HepG2 (cell line): ENCODE measurements at regions not wholly inside any gene's neighbourhood (a gene's known extent, or its start where the extent isn't known, plus 50 kb on each side); places are given as distances from the start of the nearest gene placed in this dataset.

ENCODE experiments used
- ATAC-seq: fragments of 200-7000 bp; cut with Tn5 transposase; 3 replicates; pipeline ENCODE4 v1.9.1; 2020; ENCODE audit warnings: mild to moderate bottlenecking, moderate library complexity
- BruUV-seq: library from RNA; stranded (reverse); fragments of 400-500 nt; replicated peaks from 2 replicates; lab custom pipeline; 2021; lab: Mats Ljungman, UMichigan
- CTCF ChIA-PET: fragments of 300-600 bp; formaldehyde crosslinking; extraction: SDS; loops from one replicate; lab custom pipeline; 2021; ENCODE audit warnings: low total read pairs, inconsistent platforms, low intra/inter-chr PET ratio; lab: Yijun Ruan, JAX
- POLR2A ChIA-PET: fragments of 350-600 bp; sonication (Branson Sonifier 250); formaldehyde crosslinking; loops from one replicate; lab custom pipeline; 2020; ENCODE audit warnings: antibody characterized with exemption, inconsistent platforms; lab: Yijun Ruan, JAX
- DNase-seq: peaks from one replicate; pipeline ENCODE4 v3.0.0-alpha.2; 2015; ENCODE audit warnings: low spot score
- FAIRE-seq: peaks from 3 replicates; lab custom pipeline; 2011; peaks lifted over from hg19 to GRCh38; lab: Jason Lieb, UNC
- H2AFZ ChIP-seq: one replicate; pipeline ENCODE4 v1.6.1; 2011; ENCODE audit warnings: low read length, inconsistent platforms
- H3K27ac ChIP-seq: fragments of 300-600 bp; 3 replicates; pipeline ENCODE4 v1.8.0; 2011; ENCODE audit warnings: mixed run types, mild to moderate bottlenecking, mixed read lengths, low read length, inconsistent platforms; ENCODE audit not compliant: insufficient read depth; ENCODE audit errors: extremely low read length
- H3K27me3 ChIP-seq, 2 experiments: fragments of 200-600 bp in 1 of 2; 2 replicates in 1 of 2; 3 replicates in 1 of 2; pipeline versions ENCODE4 v1.6.0 to v1.8.0; 2011; ENCODE audit warnings: low read length in 2 of 2, mild to moderate bottlenecking in 2 of 2, moderate library complexity in 2 of 2, inconsistent platforms in 1 of 2; ENCODE audit not compliant: insufficient read depth in 2 of 2, control insufficient read depth in 1 of 2
- H3K36me3 ChIP-seq, 2 experiments: fragments of 200-600 bp in 1 of 2; replicated peaks in 1 of 2; 2 replicates in 1 of 2; 3 replicates in 1 of 2; pipeline versions ENCODE4 v1.5.1 to v1.8.0; 2011; ENCODE audit warnings: low read length in 2 of 2, inconsistent platforms in 1 of 2; ENCODE audit not compliant: insufficient read depth in 2 of 2, control insufficient read depth in 1 of 2
- H3K4me1 ChIP-seq: 2 replicates; pipeline ENCODE4 v1.5.1; 2012; ENCODE audit warnings: low read length, inconsistent platforms; ENCODE audit not compliant: insufficient read depth
- H3K4me2 ChIP-seq: 2 replicates; pipeline ENCODE4 v1.6.0; 2011; ENCODE audit warnings: low read depth, low read length, inconsistent platforms
- H3K4me3 ChIP-seq, 3 experiments: fragments of 200-600 bp in 1 of 3; sonication (generic), shearing (Covaris generic) in 1 of 3; replicated peaks in 1 of 3; 2 replicates each; pipeline ENCODE4 v1.5.1; 2011 to 2016; ENCODE audit warnings: low read length in 3 of 3, inconsistent platforms in 2 of 3, low read depth in 2 of 3, mild to moderate bottlenecking in 2 of 3, control low read depth in 1 of 3, mixed read lengths in 1 of 3; ENCODE audit not compliant: insufficient read depth in 1 of 3
- H3K79me2 ChIP-seq: one replicate; pipeline ENCODE4 v1.6.1; 2011; ENCODE audit warnings: low read length, inconsistent platforms; ENCODE audit not compliant: insufficient read depth
- H3K9ac ChIP-seq: 2 replicates; pipeline ENCODE4 v1.6.0; 2011; ENCODE audit warnings: mild to moderate bottlenecking, low read depth, low read length, inconsistent platforms; ENCODE audit not compliant: insufficient read depth
- H3K9me3 ChIP-seq: 2 replicates; pipeline ENCODE4 v1.5.1; 2012; ENCODE audit warnings: mild to moderate bottlenecking, low read length
- H4K20me1 ChIP-seq: 2 replicates; pipeline ENCODE4 v1.6.0; 2011; ENCODE audit warnings: inconsistent platforms, mild to moderate bottlenecking, low read length, moderate library complexity; ENCODE audit not compliant: insufficient read depth
- GABPA ChIP-seq, 2 experiments: IDR thresholded peaks; 2 replicates each; pipeline ENCODE4 v1.6.1; 2011 to 2016; ENCODE audit warnings: low read depth in 2 of 2, low read length in 1 of 2, missing biosample characterization in 1 of 2, missing genetic modification characterization in 1 of 2
- HNF4G ChIP-seq, 2 experiments: sonication (generic) in 1 of 2; formaldehyde crosslinking in 1 of 2; IDR thresholded peaks; 2 replicates each; pipeline versions ENCODE4 v1.4.0 to v1.6.1; 2011 to 2020; ENCODE audit warnings: borderline replicate concordance in 2 of 2, low read depth in 2 of 2, mild to moderate bottlenecking in 2 of 2, low read length in 1 of 2, missing genetic modification reagents in 1 of 2, moderate library complexity in 1 of 2
- HOXA9 ChIP-seq: sonication (generic); formaldehyde crosslinking; IDR thresholded peaks from 2 replicates; pipeline ENCODE4 v1.8.1; 2022; ENCODE audit warnings: missing genetic modification reagents, mild to moderate bottlenecking, moderate library complexity, borderline replicate concordance
- MXD3 ChIP-seq: IDR thresholded peaks from 2 replicates; pipeline ENCODE4 v1.6.1; 2016; ENCODE audit warnings: mild to moderate bottlenecking, missing biosample characterization, missing genetic modification reagents
- SP2 ChIP-seq: sonication (generic); formaldehyde crosslinking; IDR thresholded peaks from 2 replicates; pipeline ENCODE4 v1.5.1; 2020; ENCODE audit warnings: mild to moderate bottlenecking, missing genetic modification reagents
- THYN1 ChIP-seq: sonication (generic); formaldehyde crosslinking; IDR thresholded peaks from 2 replicates; pipeline ENCODE4 v1.8.1; 2023; ENCODE audit warnings: low read depth, mild to moderate bottlenecking, moderate library complexity, missing genetic modification reagents, borderline replicate concordance
- ZBTB1 ChIP-seq: sonication (generic); formaldehyde crosslinking; IDR thresholded peaks from 2 replicates; pipeline ENCODE4 v1.4.0; 2020; ENCODE audit warnings: missing genetic modification reagents, borderline replicate concordance
- ZBTB42 ChIP-seq: sonication (generic); formaldehyde crosslinking; IDR thresholded peaks from 2 replicates; pipeline ENCODE4 v1.5.0; 2020; ENCODE audit warnings: mild to moderate bottlenecking, missing genetic modification reagents
- ZNF280B ChIP-seq: sonication (generic); formaldehyde crosslinking; IDR thresholded peaks from 2 replicates; pipeline ENCODE4 v1.5.0; 2020; ENCODE audit warnings: missing genetic modification reagents, mild to moderate bottlenecking, borderline replicate concordance
- WGBS: methylation state at CpG from one replicate; pipeline ENCODE4 v1.1.6; 2017; ENCODE audit warnings: low lambda C conversion rate; 5-methylcytosine and 5-hydroxymethylcytosine counted together
- in situ Hi-C: cut with HindIII; loops from 2 replicates; pipeline ENCODE4 v1.10.0; 2017; ENCODE audit warnings: low pct_unique_long_range_greater_than_20kb; ENCODE audit not compliant: extremely low pct_ligation_motif_present
- intact Hi-C: fragments of 100-400 bp; cut with micrococcal nuclease; formaldehyde crosslinking; loops from one replicate; pipeline ENCODE4 v1.10.0; 2022; ENCODE audit not compliant: unreplicated experiment
- TF ChIP-seq, protein P1 (sequence below): IDR thresholded peaks from 2 replicates; pipeline ENCODE4 v1.6.1; 2018; ENCODE audit warnings: missing genetic modification reagents, mild to moderate bottlenecking, missing compliant biosample characterization
- TF ChIP-seq, protein P2 (sequence below): sonication (generic); formaldehyde crosslinking; IDR thresholded peaks from 2 replicates; pipeline ENCODE4 v1.4.0; 2020; ENCODE audit warnings: mild to moderate bottlenecking, missing genetic modification reagents, borderline replicate concordance

GRCh38 chr20:55741801-55742200, 263.5 kb downstream of the CBLN4 start:
- no peaks in the 10 kb centered on the region for H4K20me1 ChIP-seq
- WGBS = 22% methylated on average over 3 of the region's 3 CpGs
- no peak overlapping the region for H3K9ac ChIP-seq
- ATAC-seq (no peak), DNase-seq (no peak), FAIRE-seq (no peak)
- intact Hi-C loops (no loop called here), in situ Hi-C loops (no loop called here)
- POLR2A ChIA-PET = no interaction called here
- H3K4me1 ChIP-seq = no peaks in the 10 kb centered on the region
- no peaks in the 10 kb centered on the region for H3K27me3 ChIP-seq
- BruUV-seq = no TSS peak
- H3K36me3 ChIP-seq = no peaks in the 10 kb centered on the region
- peaks cover 100% of the 10 kb centered on the region for H3K9me3 ChIP-seq
- no peak overlapping the region for H3K4me3 ChIP-seq
- CTCF ChIA-PET = no interaction called here
- H3K4me2 ChIP-seq = no peak overlapping the region
- H2AFZ ChIP-seq = no peak overlapping the region
- H3K79me2 ChIP-seq = no peaks in the 10 kb centered on the region
- no peak overlapping the region for H3K27ac ChIP-seq
- TF ChIP-seq GABPA (IDR thresholded peaks at IDR 0.05; ENCODE audit: low read depth, low read length) = no peak
- TF ChIP-seq GABPA (CRISPR knock-in tag; IDR thresholded peaks at IDR 0.05; ENCODE audit: low read depth) = no peak
- TF ChIP-seq, protein P1, sequence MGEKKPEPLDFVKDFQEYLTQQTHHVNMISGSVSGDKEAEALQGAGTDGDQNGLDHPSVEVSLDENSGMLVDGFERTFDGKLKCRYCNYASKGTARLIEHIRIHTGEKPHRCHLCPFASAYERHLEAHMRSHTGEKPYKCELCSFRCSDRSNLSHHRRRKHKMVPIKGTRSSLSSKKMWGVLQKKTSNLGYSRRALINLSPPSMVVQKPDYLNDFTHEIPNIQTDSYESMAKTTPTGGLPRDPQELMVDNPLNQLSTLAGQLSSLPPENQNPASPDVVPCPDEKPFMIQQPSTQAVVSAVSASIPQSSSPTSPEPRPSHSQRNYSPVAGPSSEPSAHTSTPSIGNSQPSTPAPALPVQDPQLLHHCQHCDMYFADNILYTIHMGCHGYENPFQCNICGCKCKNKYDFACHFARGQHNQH = no peak
- TF ChIP-seq SP2 = no peak
- no peak for TF ChIP-seq ZBTB42
- no peak for TF ChIP-seq ZBTB1 (CRISPR knock-in tag)
- no peak for TF ChIP-seq MXD3 (CRISPR knock-in tag)
- TF ChIP-seq ZNF280B (CRISPR knock-in tag) = no peak
- no peak for TF ChIP-seq HOXA9 (CRISPR knock-in tag)
- TF ChIP-seq, protein P2, sequence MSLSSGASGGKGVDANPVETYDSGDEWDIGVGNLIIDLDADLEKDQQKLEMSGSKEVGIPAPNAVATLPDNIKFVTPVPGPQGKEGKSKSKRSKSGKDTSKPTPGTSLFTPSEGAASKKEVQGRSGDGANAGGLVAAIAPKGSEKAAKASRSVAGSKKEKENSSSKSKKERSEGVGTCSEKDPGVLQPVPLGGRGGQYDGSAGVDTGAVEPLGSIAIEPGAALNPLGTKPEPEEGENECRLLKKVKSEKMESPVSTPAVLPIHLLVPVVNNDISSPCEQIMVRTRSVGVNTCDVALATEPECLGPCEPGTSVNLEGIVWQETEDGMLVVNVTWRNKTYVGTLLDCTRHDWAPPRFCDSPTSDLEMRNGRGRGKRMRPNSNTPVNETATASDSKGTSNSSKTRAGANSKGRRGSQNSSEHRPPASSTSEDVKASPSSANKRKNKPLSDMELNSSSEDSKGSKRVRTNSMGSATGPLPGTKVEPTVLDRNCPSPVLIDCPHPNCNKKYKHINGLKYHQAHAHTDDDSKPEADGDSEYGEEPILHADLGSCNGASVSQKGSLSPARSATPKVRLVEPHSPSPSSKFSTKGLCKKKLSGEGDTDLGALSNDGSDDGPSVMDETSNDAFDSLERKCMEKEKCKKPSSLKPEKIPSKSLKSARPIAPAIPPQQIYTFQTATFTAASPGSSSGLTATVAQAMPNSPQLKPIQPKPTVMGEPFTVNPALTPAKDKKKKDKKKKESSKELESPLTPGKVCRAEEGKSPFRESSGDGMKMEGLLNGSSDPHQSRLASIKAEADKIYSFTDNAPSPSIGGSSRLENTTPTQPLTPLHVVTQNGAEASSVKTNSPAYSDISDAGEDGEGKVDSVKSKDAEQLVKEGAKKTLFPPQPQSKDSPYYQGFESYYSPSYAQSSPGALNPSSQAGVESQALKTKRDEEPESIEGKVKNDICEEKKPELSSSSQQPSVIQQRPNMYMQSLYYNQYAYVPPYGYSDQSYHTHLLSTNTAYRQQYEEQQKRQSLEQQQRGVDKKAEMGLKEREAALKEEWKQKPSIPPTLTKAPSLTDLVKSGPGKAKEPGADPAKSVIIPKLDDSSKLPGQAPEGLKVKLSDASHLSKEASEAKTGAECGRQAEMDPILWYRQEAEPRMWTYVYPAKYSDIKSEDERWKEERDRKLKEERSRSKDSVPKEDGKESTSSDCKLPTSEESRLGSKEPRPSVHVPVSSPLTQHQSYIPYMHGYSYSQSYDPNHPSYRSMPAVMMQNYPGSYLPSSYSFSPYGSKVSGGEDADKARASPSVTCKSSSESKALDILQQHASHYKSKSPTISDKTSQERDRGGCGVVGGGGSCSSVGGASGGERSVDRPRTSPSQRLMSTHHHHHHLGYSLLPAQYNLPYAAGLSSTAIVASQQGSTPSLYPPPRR (CRISPR knock-in tag) = no peak
- no peak for TF ChIP-seq HNF4G (IDR thresholded peaks at IDR 0.05; ENCODE audit: borderline replicate concordance, low read depth, low read length)
- no peak for TF ChIP-seq HNF4G (CRISPR knock-in tag; IDR thresholded peaks at IDR 0.05; ENCODE audit: borderline replicate concordance, low read depth)
- no peak for TF ChIP-seq THYN1
